ENCODE measurements at regions not wholly inside any gene's neighbourhood (a gene's known extent, or its start where the extent isn't known, plus 50 kb on each side); places are given as distances from the start of the nearest gene placed in this dataset.

- in situ Hi-C loops (cut with MboI) (no loop called here), intact Hi-C loops (cut with micrococcal nuclease; ENCODE audit: unreplicated experiment) (no loop called here)
- no peak for ATAC-seq
- no peaks in the 10 kb centered on the region for H3K4me1 ChIP-seq (ENCODE audit: control insufficient read depth, insufficient read depth, low read length)
- no peaks in the 10 kb centered on the region for H3K36me3 ChIP-seq (ENCODE audit: control insufficient read depth in 2 of 2, insufficient read depth in 2 of 2, low read length in 1 of 2)
- ChIA-PET RAD21 (ENCODE audit: unreplicated experiment) (no interaction called here), SMC1A (ENCODE audit: uncharacterized antibody, unreplicated experiment) (interaction anchor here (0.8 kb wide), 1 partner anchor 9 kb away, joined by 3 read pairs; no protein-coding TSS in a partner anchor), POLR2A (no interaction called here), CTCF (interaction anchor here (1.2 kb wide), 1 partner anchor 396 kb away, joined by 4 read pairs; no protein-coding TSS in a partner anchor)
- H3K27me3 ChIP-seq (replicated peaks in 1 of 2; ENCODE audit: control insufficient read depth in 2 of 2, insufficient read depth in 2 of 2, low read length in 1 of 2) = no peaks in the 10 kb centered on the region
- no peak for DNase-seq (ENCODE audit: low read depth, low spot score)
- no peak for FAIRE-seq
- no peaks in the 10 kb centered on the region for H3K79me2 ChIP-seq (ENCODE audit: control insufficient read depth, insufficient read depth, low read length)
- no peak overlapping the region for H2AFZ ChIP-seq (ENCODE audit: control insufficient read depth, low read depth, low read length)
- 38% methylated on average over 2 of the region's 2 CpGs for WGBS (ENCODE audit: insufficient coverage, insufficient replicate concordance, low lambda C conversion rate, missing lambda C conversion rate)
- H3K4me2 ChIP-seq (ENCODE audit: control insufficient read depth, insufficient read depth) = no peak overlapping the region
- no TSS peak for BruUV-seq (replicated peaks)
- H3K9ac ChIP-seq (ENCODE audit: control insufficient read depth, insufficient read depth, low read length) = no peak overlapping the region
- no peaks in the 10 kb centered on the region for H3K9me3 ChIP-seq (replicated peaks; ENCODE audit: control insufficient read depth, insufficient read depth, low read length)
- no peak overlapping the region for H3K4me3 ChIP-seq
- H3K27ac ChIP-seq (ENCODE audit: control insufficient read depth, insufficient read depth) = no peak overlapping the region
- TF ChIP-seq CEBPZ (IDR thresholded peaks at IDR 0.05; ENCODE audit: low read depth, low read length) (no peak), USF1 (IDR thresholded peaks at IDR 0.05; ENCODE audit: borderline replicate concordance, extremely low read length, insufficient read depth, low read depth, low read length) (no peak), RUNX3 (IDR thresholded peaks at IDR 0.05; ENCODE audit: low read length) (no peak), ZNF207 (IDR thresholded peaks at IDR 0.05; ENCODE audit: borderline replicate concordance) (no peak), TAF1 (IDR thresholded peaks at IDR 0.05; ENCODE audit: borderline replicate concordance, low read depth, low read length) (no peak), FOXK2 (IDR thresholded peaks at IDR 0.05) (no peak), EED (IDR thresholded peaks at IDR 0.05; ENCODE audit: low read depth) (no peak), GABPA (IDR thresholded peaks at IDR 0.05; ENCODE audit: low read depth) (no peak), HSF1 (IDR thresholded peaks at IDR 0.05; ENCODE audit: low read depth, low read length) (no peak), MLLT1 (IDR thresholded peaks at IDR 0.05) (no peak)
- no peaks in the 10 kb centered on the region for H4K20me1 ChIP-seq (ENCODE audit: control insufficient read depth, insufficient read depth)
These were observed 54.8 kb upstream of the OSBPL8 start for GRCh38 chr12:76614364-76614763.
